DND-41 (cell line): ENCODE measurements at regions not wholly inside any gene's neighbourhood (a gene's known extent, or its start where the extent isn't known, plus 50 kb on each side); places are given as distances from the start of the nearest gene placed in this dataset.

Experiments
- ATAC-seq: fragments of 200-7000 bp; cut with Tn5 transposase; 3 replicates; pipeline ENCODE4 v1.9.1; 2021; ENCODE audit warnings: low read depth; ENCODE audit not compliant: insufficient read depth
- DNase-seq: peaks from one replicate; pipeline ENCODE4 v3.0.0-alpha.2; 2020
- H2AFZ ChIP-seq: 2 replicates; pipeline ENCODE4 v1.6.0; 2012; ENCODE audit warnings: low read depth, low read length
- H3K27ac ChIP-seq: 2 replicates; pipeline ENCODE4 v1.5.1; 2012; ENCODE audit warnings: low read length, inconsistent platforms
- H3K27me3 ChIP-seq: fragments of 200-600 bp; sonication (generic); 2 replicates; pipeline ENCODE4 v1.6.0; 2012; ENCODE audit warnings: low read length, mild to moderate bottlenecking, inconsistent platforms; ENCODE audit not compliant: insufficient read depth, poor library complexity
- H3K36me3 ChIP-seq: 2 replicates; pipeline ENCODE4 v1.5.1; 2012; ENCODE audit warnings: low read length, inconsistent platforms; ENCODE audit not compliant: insufficient read depth
- H3K4me1 ChIP-seq: 2 replicates; pipeline ENCODE4 v1.5.1; 2012; ENCODE audit warnings: mild to moderate bottlenecking, low read length; ENCODE audit not compliant: insufficient read depth
- H3K4me2 ChIP-seq: 2 replicates; pipeline ENCODE4 v1.6.0; 2012; ENCODE audit warnings: mild to moderate bottlenecking, moderate library complexity, low read length, inconsistent platforms; ENCODE audit not compliant: insufficient read depth
- H3K4me3 ChIP-seq, 2 experiments: fragments of 200-600 bp in 1 of 2; shearing (Covaris generic) in 1 of 2; 2 replicates each; pipeline ENCODE4 v1.5.1; 2012 to 2016; ENCODE audit warnings: inconsistent platforms in 2 of 2, low read length in 2 of 2, mild to moderate bottlenecking in 2 of 2, low read depth in 1 of 2, moderate library complexity in 1 of 2
- H3K79me2 ChIP-seq: 2 replicates; pipeline ENCODE4 v1.6.0; 2012; ENCODE audit warnings: low read length, inconsistent platforms; ENCODE audit not compliant: insufficient read depth
- H3K9ac ChIP-seq: 2 replicates; pipeline ENCODE4 v1.6.0; 2012; ENCODE audit warnings: low read depth, mild to moderate bottlenecking, inconsistent platforms, low read length, moderate library complexity
- H3K9me3 ChIP-seq: 2 replicates; pipeline ENCODE4 v1.5.1; 2012; ENCODE audit warnings: low read length, moderate library complexity, mild to moderate bottlenecking, inconsistent platforms; ENCODE audit not compliant: insufficient read depth, severe bottlenecking
- H4K20me1 ChIP-seq: 2 replicates; pipeline ENCODE4 v1.6.0; 2012; ENCODE audit warnings: low read length; ENCODE audit not compliant: insufficient read depth
- CTCF ChIP-seq: IDR thresholded peaks from 2 replicates; pipeline ENCODE4 v1.5.1; 2012; ENCODE audit warnings: borderline replicate concordance, low read length, moderate library complexity, mild to moderate bottlenecking; ENCODE audit not compliant: poor library complexity, severe bottlenecking; ENCODE audit errors: extremely low read depth
- EZH2 ChIP-seq: IDR thresholded peaks from 3 replicates; pipeline ENCODE4 v1.6.1; 2012; ENCODE audit warnings: borderline replicate concordance, low read depth, mild to moderate bottlenecking, moderate library complexity, low read length, inconsistent platforms; ENCODE audit not compliant: severe bottlenecking

- DNase-seq (no peak), ATAC-seq (no peak)
- no peak overlapping the region for H3K4me3 ChIP-seq
- no peak overlapping the region for H2AFZ ChIP-seq
- H3K36me3 ChIP-seq = no peaks in the 10 kb centered on the region
- no peak overlapping the region for H3K9ac ChIP-seq
- H3K79me2 ChIP-seq = no peaks in the 10 kb centered on the region
- H3K27me3 ChIP-seq = no peaks in the 10 kb centered on the region
- no peak overlapping the region for H3K27ac ChIP-seq
- TF ChIP-seq CTCF = no peak
- TF ChIP-seq EZH2 = no peak
- no peaks in the 10 kb centered on the region for H3K9me3 ChIP-seq
- H3K4me2 ChIP-seq = no peak overlapping the region
- H4K20me1 ChIP-seq = no peaks in the 10 kb centered on the region
- H3K4me1 ChIP-seq = no peaks in the 10 kb centered on the region
These were observed 265.9 kb downstream of the EFHB start for GRCh38 chr3:19668163-19668562.

DNA sequence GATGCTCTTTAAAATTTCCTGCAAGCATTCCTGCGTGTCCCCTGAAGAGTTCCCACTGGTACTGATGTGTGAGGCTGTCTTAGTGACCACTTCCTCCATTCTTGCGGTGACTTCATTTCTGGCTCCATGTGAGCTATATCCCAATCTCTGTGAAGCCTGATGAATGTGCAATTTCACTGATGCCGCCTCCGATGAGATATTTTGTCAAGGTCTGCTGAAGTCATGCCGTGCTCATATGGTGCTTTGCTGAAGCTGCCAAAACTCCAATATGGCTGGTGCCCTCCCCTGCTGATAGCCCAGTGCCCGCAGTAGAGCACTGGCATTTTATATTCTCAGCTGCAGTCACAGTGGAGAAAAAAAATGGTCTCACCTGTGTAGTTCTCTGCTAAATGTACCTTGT, 271.5 kb downstream of the EFHB start:
- Histone ChIP-seq H4K20me1 (no peaks in the 10 kb centered on the region), H3K27ac (no peak overlapping the region), H3K4me2 (no peak overlapping the region), H3K4me1 (no peaks in the 10 kb centered on the region), H3K36me3 (no peaks in the 10 kb centered on the region), H3K27me3 (no peaks in the 10 kb centered on the region), H3K79me2 (no peaks in the 10 kb centered on the region), H3K9me3 (no peaks in the 10 kb centered on the region), H3K4me3 (no peak overlapping the region), H2AFZ (no peak overlapping the region), H3K9ac (no peak overlapping the region)
- TF ChIP-seq EZH2 (no peak), CTCF (no peak)
- no peak for DNase-seq
- no peak for ATAC-seq

- Histone ChIP-seq H3K27ac (no peak overlapping the region), H3K4me3 (no peak overlapping the region), H3K9ac (no peak overlapping the region), H3K4me1 (no peaks in the 10 kb centered on the region), H3K9me3 (peaks cover 15% of the 10 kb centered on the region), H3K36me3 (no peaks in the 10 kb centered on the region), H2AFZ (no peak overlapping the region), H3K79me2 (no peaks in the 10 kb centered on the region), H4K20me1 (no peaks in the 10 kb centered on the region), H3K4me2 (no peak overlapping the region), H3K27me3 (no peaks in the 10 kb centered on the region)
- DNase-seq = no peak
- TF ChIP-seq EZH2 (no peak), CTCF (no peak)
- no peak for ATAC-seq
These were observed 281.7 kb downstream of the EFHB start for GRCh38 chr3:19652336-19652735.

GRCh38 chr3:19645093-19645492, 288.9 kb downstream of the EFHB start:
- TF ChIP-seq CTCF (no peak), EZH2 (no peak)
- no peak overlapping the region for H2AFZ ChIP-seq

More at GRCh38 chr3:19645093-19645492, 288.9 kb downstream of the EFHB start:
- ATAC-seq (no peak), DNase-seq (no peak)
- H3K9me3 ChIP-seq = no peaks in the 10 kb centered on the region
- no peak overlapping the region for H3K4me2 ChIP-seq
- no peaks in the 10 kb centered on the region for H3K27me3 ChIP-seq
- no peaks in the 10 kb centered on the region for H3K79me2 ChIP-seq
- H4K20me1 ChIP-seq = no peaks in the 10 kb centered on the region
- no peaks in the 10 kb centered on the region for H3K36me3 ChIP-seq
- no peak overlapping the region for H3K27ac ChIP-seq
- H3K4me3 ChIP-seq = no peak overlapping the region
- H3K9ac ChIP-seq = no peak overlapping the region
- H3K4me1 ChIP-seq = no peaks in the 10 kb centered on the region
